Ishikawa (cell line): ENCODE measurements at regions not wholly inside any gene's neighbourhood (a gene's known extent, or its start where the extent isn't known, plus 50 kb on each side); places are given as distances from the start of the nearest gene placed in this dataset.

ENCODE experiments used
- CEBPB ChIP-seq: IDR thresholded peaks from 2 replicates; pipeline ENCODE4 v1.6.1; 2012
- CREB1 ChIP-seq: IDR thresholded peaks from 2 replicates; pipeline ENCODE4 v1.6.1; 2012; ENCODE audit warnings: low read depth
- EGR1 ChIP-seq: IDR thresholded peaks from 2 replicates; pipeline ENCODE4 v1.6.1; 2012
- EP300 ChIP-seq: IDR thresholded peaks from 2 replicates; pipeline ENCODE4 v1.6.1; 2012; ENCODE audit warnings: borderline replicate concordance
- FOXM1 ChIP-seq: IDR thresholded peaks from 2 replicates; pipeline ENCODE4 v1.6.1; 2012; ENCODE audit warnings: low read depth, borderline replicate concordance
- MAX ChIP-seq: IDR thresholded peaks from 2 replicates; pipeline ENCODE4 v1.6.1; 2012
- NFIC ChIP-seq: IDR thresholded peaks from 2 replicates; pipeline ENCODE4 v1.6.1; 2012
- RAD21 ChIP-seq: IDR thresholded peaks from 2 replicates; pipeline ENCODE4 v1.6.1; 2012; ENCODE audit warnings: low read depth
- TAF1 ChIP-seq: IDR thresholded peaks from 2 replicates; pipeline ENCODE4 v1.6.1; 2012; ENCODE audit warnings: low read depth, mild to moderate bottlenecking
- TCF12 ChIP-seq: IDR thresholded peaks from 2 replicates; pipeline ENCODE4 v1.6.1; 2012; ENCODE audit warnings: low read depth
- TEAD4 ChIP-seq: IDR thresholded peaks from 2 replicates; pipeline ENCODE4 v1.6.1; 2012
- USF1 ChIP-seq: IDR thresholded peaks from 2 replicates; pipeline ENCODE4 v1.6.1; 2012
- YY1 ChIP-seq: IDR thresholded peaks from 2 replicates; pipeline ENCODE4 v1.6.1; 2012; ENCODE audit warnings: low read depth
- ZBTB7A ChIP-seq: IDR thresholded peaks from 2 replicates; pipeline ENCODE4 v1.6.1; 2012; ENCODE audit warnings: low read depth
- TF ChIP-seq, protein P1 (sequence below): IDR thresholded peaks from 2 replicates; pipeline ENCODE4 v1.6.1; 2012; ENCODE audit warnings: low read depth, mild to moderate bottlenecking

GRCh38 chr4:83716874-83717273, 181.0 kb downstream of the GPAT3 start:
- TF ChIP-seq TAF1 (no peak), MAX (no peak), EP300 (no peak), RAD21 (no peak), ZBTB7A (no peak), CEBPB (no peak), YY1 (no peak), TEAD4 (no peak), CREB1 (no peak), EGR1 (no peak), FOXM1 (no peak), NFIC (no peak), USF1 (no peak), TCF12 (no peak)
- TF ChIP-seq, protein P1, sequence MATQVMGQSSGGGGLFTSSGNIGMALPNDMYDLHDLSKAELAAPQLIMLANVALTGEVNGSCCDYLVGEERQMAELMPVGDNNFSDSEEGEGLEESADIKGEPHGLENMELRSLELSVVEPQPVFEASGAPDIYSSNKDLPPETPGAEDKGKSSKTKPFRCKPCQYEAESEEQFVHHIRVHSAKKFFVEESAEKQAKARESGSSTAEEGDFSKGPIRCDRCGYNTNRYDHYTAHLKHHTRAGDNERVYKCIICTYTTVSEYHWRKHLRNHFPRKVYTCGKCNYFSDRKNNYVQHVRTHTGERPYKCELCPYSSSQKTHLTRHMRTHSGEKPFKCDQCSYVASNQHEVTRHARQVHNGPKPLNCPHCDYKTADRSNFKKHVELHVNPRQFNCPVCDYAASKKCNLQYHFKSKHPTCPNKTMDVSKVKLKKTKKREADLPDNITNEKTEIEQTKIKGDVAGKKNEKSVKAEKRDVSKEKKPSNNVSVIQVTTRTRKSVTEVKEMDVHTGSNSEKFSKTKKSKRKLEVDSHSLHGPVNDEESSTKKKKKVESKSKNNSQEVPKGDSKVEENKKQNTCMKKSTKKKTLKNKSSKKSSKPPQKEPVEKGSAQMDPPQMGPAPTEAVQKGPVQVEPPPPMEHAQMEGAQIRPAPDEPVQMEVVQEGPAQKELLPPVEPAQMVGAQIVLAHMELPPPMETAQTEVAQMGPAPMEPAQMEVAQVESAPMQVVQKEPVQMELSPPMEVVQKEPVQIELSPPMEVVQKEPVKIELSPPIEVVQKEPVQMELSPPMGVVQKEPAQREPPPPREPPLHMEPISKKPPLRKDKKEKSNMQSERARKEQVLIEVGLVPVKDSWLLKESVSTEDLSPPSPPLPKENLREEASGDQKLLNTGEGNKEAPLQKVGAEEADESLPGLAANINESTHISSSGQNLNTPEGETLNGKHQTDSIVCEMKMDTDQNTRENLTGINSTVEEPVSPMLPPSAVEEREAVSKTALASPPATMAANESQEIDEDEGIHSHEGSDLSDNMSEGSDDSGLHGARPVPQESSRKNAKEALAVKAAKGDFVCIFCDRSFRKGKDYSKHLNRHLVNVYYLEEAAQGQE, result no peak

DNA sequence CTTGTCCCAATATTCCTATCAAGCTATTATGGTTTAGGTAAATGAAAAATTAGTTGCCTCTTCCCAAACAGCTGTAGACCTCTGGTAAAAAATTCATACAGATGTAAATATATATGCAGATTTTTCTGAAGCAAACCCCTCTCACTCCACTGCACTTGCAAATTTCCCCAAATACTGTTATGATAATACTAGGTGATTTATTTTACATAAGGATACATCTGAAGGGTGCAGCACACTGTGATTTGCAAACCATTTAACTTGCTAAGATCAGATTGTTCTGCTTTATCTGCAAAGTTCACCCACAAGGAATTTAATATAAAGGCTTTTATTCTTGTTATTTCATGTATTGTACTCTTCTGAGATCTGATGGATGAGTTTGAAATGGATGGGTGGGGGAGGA, 177.0 kb downstream of the GPAT3 start:
- TF ChIP-seq CEBPB (no peak), ZBTB7A (no peak), TCF12 (no peak), TEAD4 (no peak), EGR1 (no peak), TAF1 (no peak), RAD21 (no peak), FOXM1 (no peak), NFIC (no peak), USF1 (no peak), CREB1 (no peak), EP300 (no peak), YY1 (no peak), MAX (no peak)
- TF ChIP-seq, protein P1, result no peak

DNA sequence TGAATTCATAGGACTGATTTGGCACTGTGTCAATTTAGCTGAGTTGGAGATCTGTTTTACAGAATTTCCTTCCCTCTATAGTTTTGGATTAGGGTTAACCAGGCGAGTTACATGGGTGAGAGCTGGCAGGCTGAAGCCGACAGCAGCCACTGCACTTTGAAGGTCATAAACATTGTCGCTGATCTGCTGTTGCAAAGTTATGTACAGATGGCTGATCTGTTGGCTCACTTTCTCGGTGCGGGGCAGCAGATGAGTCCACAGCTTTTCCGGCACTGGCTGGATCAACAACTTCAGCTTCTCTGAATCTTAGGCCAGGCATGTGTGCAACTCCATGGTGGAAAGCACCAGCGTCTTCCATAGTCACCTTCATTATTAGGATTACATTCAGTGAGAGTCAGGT, 173.7 kb downstream of the GPAT3 start:
- TF ChIP-seq MAX (no peak), FOXM1 (no peak), EGR1 (no peak), TAF1 (no peak), ZBTB7A (no peak), YY1 (no peak), TCF12 (no peak), EP300 (no peak), USF1 (no peak), CREB1 (no peak), RAD21 (no peak), NFIC (no peak), CEBPB (no peak), TEAD4 (no peak)
- TF ChIP-seq, protein P1, result no peak
